Astrocyte of the spinal cord (primary cell): ENCODE measurements at regions not wholly inside any gene's neighbourhood (a gene's known extent, or its start where the extent isn't known, plus 50 kb on each side); places are given as distances from the start of the nearest gene placed in this dataset.

Experiments used
- DNase-seq: peaks from one replicate; pipeline ENCODE4 v3.0.0; 2011; ENCODE audit warnings: low read depth, low spot score
- H3K4me3 ChIP-seq: 2 replicates; pipeline ENCODE4 v1.5.1; 2011; ENCODE audit warnings: low read depth, mild to moderate bottlenecking, low read length, moderate library complexity
- in situ Hi-C: cut with HindIII; loops from 2 replicates; pipeline ENCODE4 v1.10.0; 2017; ENCODE audit warnings: low sequenced_read_pairs
- TF ChIP-seq, protein P1 (sequence below): IDR thresholded peaks from 2 replicates; pipeline ENCODE4 v1.5.1; 2012; ENCODE audit warnings: low read depth, mild to moderate bottlenecking, low read length, inconsistent platforms

DNA sequence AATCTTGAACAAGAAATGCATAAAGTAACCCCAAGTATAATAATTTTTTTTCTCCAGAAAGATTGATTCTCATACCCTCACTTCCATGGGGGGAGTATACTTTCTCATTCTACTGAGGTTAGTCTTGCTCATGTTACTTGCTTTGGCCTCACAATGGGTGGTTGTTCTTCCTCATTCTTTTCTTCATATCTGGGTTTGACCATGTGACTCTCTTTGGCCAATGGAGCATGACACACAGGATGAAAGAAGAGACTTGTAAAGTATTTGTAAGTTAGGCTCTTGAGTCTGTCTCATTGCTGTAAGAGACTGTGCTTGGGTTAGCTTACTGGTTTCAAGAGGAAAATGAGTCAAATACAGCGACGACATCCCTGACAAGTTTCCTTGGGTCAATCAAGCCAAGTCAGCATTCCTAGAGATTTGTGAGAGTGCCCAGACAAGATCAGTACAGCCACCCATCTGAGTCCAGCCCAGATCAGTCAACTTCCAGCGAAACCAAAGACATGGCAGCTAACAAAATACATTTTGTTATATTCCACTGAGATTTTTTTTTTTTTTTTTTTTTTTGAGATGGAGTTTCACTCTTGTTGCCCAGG, 970.2 kb downstream of the BCL11A start:
- DNase-seq = no peak
- TF ChIP-seq, protein P1, sequence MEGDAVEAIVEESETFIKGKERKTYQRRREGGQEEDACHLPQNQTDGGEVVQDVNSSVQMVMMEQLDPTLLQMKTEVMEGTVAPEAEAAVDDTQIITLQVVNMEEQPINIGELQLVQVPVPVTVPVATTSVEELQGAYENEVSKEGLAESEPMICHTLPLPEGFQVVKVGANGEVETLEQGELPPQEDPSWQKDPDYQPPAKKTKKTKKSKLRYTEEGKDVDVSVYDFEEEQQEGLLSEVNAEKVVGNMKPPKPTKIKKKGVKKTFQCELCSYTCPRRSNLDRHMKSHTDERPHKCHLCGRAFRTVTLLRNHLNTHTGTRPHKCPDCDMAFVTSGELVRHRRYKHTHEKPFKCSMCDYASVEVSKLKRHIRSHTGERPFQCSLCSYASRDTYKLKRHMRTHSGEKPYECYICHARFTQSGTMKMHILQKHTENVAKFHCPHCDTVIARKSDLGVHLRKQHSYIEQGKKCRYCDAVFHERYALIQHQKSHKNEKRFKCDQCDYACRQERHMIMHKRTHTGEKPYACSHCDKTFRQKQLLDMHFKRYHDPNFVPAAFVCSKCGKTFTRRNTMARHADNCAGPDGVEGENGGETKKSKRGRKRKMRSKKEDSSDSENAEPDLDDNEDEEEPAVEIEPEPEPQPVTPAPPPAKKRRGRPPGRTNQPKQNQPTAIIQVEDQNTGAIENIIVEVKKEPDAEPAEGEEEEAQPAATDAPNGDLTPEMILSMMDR = no peak
- in situ Hi-C loops = no loop called here
- no peak overlapping the region for H3K4me3 ChIP-seq

DNA sequence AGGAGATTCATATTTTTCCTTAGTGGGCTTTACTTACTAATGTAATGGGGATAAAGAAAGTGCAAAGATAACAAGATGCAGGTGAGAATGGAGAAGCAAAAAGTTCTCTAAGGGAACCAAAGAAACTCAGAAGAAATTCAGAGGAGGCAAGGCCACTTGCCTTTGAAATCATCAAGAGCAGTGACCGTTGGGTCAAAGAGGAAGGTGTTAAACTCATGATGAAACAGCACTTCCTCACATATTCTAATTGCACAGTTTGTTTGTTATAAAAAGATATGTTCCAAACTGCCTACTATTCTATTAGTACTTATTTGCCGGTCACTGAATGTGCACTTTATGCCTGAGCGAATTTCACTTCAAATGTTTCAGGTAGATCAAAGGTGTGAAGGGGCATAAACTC, 975.1 kb downstream of the BCL11A start:
- TF ChIP-seq, protein P1 = no peak
- in situ Hi-C loops = no loop called here
- no peak for DNase-seq
- no peak overlapping the region for H3K4me3 ChIP-seq

DNA sequence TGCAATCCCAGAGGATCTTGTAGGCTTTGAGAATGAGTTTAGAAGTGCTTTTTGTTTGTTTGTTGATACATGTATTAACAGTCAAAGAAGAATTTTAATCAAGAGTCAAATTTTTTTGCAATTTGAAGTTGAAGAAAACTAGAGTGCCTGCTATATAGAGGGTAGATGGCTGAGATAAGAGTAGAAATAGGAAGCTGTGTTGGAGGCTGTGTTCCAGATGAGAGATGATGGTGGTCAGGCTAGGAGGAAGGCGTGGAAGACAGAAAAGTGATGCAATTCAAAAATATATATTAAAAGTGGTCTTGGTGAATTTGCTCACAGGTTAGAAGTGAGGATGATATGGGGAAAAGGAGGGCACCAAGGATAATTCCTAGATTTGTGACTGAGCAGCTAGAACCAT, 978.3 kb downstream of the BCL11A start:
- DNase-seq = no peak
- H3K4me3 ChIP-seq = no peak overlapping the region
- in situ Hi-C loops = no loop called here
- TF ChIP-seq, protein P1 = no peak

DNA sequence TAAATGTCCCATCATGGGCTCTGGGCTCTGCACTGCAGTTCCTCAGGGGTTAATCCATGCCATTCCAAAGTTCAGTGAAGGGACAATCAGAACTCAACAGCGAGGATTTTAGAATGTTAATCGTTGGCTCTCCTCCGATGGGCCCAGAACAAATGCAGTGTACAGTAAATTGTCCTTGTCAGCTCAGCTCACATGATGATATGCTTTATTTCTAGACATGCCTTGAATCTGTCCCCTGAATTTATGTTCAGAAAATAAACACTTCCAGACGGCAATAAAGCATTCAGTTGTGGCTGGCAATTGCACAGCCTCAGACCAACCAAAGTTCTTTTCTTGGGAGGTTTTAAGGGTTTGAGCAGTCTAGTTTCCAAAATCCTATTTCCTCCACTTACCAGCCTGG, 981.2 kb downstream of the BCL11A start:
- no peak overlapping the region for H3K4me3 ChIP-seq
- no peak for DNase-seq
- TF ChIP-seq, protein P1 = no peak
- in situ Hi-C loops = no loop called here

DNA sequence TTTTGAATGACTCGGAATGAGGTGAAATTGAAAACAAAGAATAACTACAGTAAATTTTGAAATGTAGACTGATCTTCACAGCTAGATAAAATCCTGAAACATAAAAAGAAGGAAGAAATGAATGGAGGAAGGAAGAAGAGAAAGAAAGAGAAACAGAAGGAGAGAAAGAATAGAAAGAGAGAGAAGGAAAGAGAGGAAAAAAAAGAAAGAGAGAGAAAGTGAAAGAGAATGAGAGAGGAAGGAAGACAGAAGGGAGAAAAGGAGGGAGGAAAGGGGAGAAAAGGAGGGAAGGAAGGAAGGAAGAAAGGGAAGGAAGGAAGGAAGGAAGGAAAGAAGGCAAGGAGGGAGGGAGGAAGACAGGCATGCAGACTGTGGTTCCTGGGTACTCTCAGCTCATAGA, 982.6 kb downstream of the BCL11A start:
- in situ Hi-C loops = no loop called here
- no peak overlapping the region for H3K4me3 ChIP-seq
- TF ChIP-seq, protein P1 = no peak
- DNase-seq = no peak

DNA sequence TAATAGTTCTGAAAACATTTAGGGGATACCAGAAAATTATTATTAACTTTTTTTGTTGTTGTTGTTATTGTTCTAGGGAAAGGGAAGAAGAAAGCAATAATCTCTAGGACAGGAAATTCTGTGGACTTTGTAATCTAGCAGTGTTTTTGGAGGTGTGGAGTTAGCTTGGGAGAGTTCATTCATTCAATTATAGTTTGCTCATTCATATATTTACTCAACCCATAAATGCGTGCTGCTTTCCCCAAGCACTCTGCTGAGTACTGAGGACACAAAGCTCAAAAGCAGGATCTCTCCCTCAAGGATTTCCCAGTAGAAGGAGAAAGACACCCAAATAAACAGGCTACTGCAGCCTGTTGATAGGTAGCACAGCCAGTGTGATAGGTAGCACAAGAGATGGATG, 984.3 kb downstream of the BCL11A start:
- H3K4me3 ChIP-seq = no peak overlapping the region
- TF ChIP-seq, protein P1 = no peak
- in situ Hi-C loops = no loop called here
- no peak for DNase-seq

DNA sequence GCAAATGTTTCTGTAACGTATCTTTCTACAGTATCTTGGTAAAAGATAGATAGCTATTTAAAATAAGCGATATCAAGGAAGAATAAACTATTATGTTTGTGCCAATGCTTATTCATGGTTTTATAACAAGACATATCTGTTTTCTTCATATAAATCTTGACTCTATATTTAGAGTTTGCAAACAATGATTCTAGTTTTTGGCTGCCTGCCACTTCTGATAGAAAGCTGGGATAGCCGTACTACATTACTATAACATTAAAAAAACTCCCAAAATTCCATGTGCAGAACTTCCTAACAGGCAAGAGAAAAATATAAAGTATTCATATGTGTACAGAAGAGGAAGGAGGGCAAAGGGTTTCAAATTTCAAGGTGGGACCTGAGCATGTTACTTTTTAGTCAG, 985.0 kb downstream of the BCL11A start:
- H3K4me3 ChIP-seq = no peak overlapping the region
- in situ Hi-C loops = no loop called here
- TF ChIP-seq, protein P1 = no peak
- DNase-seq = no peak
